GM23248 (cell line): ENCODE measurements at regions not wholly inside any gene's neighbourhood (a gene's known extent, or its start where the extent isn't known, plus 50 kb on each side); places are given as distances from the start of the nearest gene placed in this dataset.

Experiments used
- DNase-seq: peaks from one replicate; pipeline ENCODE4 v3.0.0-alpha.2; 2015
- H2AFZ ChIP-seq: fragments of 200-600 bp; sonication (generic); 2 replicates; pipeline ENCODE4 v1.6.1; 2016; ENCODE audit warnings: antibody characterized with exemption
- H3F3A ChIP-seq: fragments of 200-600 bp; sonication (generic); 2 replicates; pipeline ENCODE4 v1.6.1; 2016; ENCODE audit warnings: mild to moderate bottlenecking, antibody characterized with exemption, mixed run types; ENCODE audit not compliant: insufficient read depth
- H3K27ac ChIP-seq: fragments of 200-600 bp; sonication (generic); 2 replicates; pipeline ENCODE4 v1.5.1; 2016; ENCODE audit warnings: mild to moderate bottlenecking
- H3K27me3 ChIP-seq: fragments of 200-600 bp; sonication (generic); replicated peaks from 2 replicates; pipeline ENCODE4 v1.6.1; 2016; ENCODE audit warnings: mild to moderate bottlenecking; ENCODE audit not compliant: insufficient read depth
- H3K36me3 ChIP-seq: fragments of 200-600 bp; sonication (generic); 2 replicates; pipeline ENCODE4 v1.6.1; 2016; ENCODE audit warnings: low read depth, mild to moderate bottlenecking
- H3K4me1 ChIP-seq: fragments of 200-600 bp; sonication (generic); 2 replicates; pipeline ENCODE4 v1.6.1; 2016; ENCODE audit warnings: mild to moderate bottlenecking; ENCODE audit not compliant: insufficient read depth
- H3K4me2 ChIP-seq: fragments of 200-600 bp; sonication (generic); one replicate; pipeline ENCODE4 v1.6.1; 2016; ENCODE audit warnings: mild to moderate bottlenecking; ENCODE audit not compliant: unreplicated experiment
- H3K4me3 ChIP-seq: fragments of 200-600 bp; sonication (generic); 2 replicates; pipeline ENCODE4 v1.5.1; 2016; ENCODE audit warnings: mild to moderate bottlenecking
- H3K79me2 ChIP-seq: fragments of 200-600 bp; sonication (generic); 2 replicates; pipeline ENCODE4 v1.6.1; 2016; ENCODE audit warnings: mild to moderate bottlenecking; ENCODE audit not compliant: insufficient read depth
- H3K9ac ChIP-seq: fragments of 200-600 bp; sonication (generic); 2 replicates; pipeline ENCODE4 v1.6.1; 2016; ENCODE audit warnings: mild to moderate bottlenecking
- H3K9me2 ChIP-seq: fragments of 200-600 bp; sonication (generic); 2 replicates; pipeline ENCODE4 v1.6.1; 2016; ENCODE audit warnings: mixed run types, mild to moderate bottlenecking, moderate library complexity; ENCODE audit not compliant: insufficient read depth
- H3K9me3 ChIP-seq: fragments of 200-600 bp; sonication (generic); one replicate; pipeline ENCODE4 v1.6.1; 2017; ENCODE audit warnings: low read depth
- H4K20me1 ChIP-seq: fragments of 200-600 bp; sonication (generic); 2 replicates; pipeline ENCODE4 v1.6.0; 2016; ENCODE audit not compliant: insufficient read depth
- EZH2 ChIP-seq: fragments of 200-600 bp; sonication (generic); IDR thresholded peaks from 2 replicates; pipeline ENCODE4 v1.6.1; 2018; ENCODE audit warnings: antibody characterized with exemption, mild to moderate bottlenecking; ENCODE audit not compliant: insufficient read depth, poor library complexity, severe bottlenecking
- EZH2phosphoT487 ChIP-seq: fragments of 200-600 bp; sonication (generic); IDR thresholded peaks from 2 replicates; pipeline ENCODE4 v1.6.1; 2018; ENCODE audit warnings: antibody characterized with exemption, moderate library complexity, mild to moderate bottlenecking, low read depth; ENCODE audit not compliant: insufficient read depth
- WGBS, 2 experiments: methylation state at CpG; one replicate each; pipeline ENCODE4 v1.1.6; 2015 to 2017; ENCODE audit warnings: low lambda C conversion rate in 2 of 2, low coverage in 1 of 2; ENCODE audit errors: missing lambda C conversion rate in 2 of 2; 5-methylcytosine and 5-hydroxymethylcytosine counted together
- in situ Hi-C: fragments of 300-500 bp; cut with MboI; formaldehyde crosslinking; loops from 2 replicates; pipeline ENCODE4 v1.15.0; 2020

DNA sequence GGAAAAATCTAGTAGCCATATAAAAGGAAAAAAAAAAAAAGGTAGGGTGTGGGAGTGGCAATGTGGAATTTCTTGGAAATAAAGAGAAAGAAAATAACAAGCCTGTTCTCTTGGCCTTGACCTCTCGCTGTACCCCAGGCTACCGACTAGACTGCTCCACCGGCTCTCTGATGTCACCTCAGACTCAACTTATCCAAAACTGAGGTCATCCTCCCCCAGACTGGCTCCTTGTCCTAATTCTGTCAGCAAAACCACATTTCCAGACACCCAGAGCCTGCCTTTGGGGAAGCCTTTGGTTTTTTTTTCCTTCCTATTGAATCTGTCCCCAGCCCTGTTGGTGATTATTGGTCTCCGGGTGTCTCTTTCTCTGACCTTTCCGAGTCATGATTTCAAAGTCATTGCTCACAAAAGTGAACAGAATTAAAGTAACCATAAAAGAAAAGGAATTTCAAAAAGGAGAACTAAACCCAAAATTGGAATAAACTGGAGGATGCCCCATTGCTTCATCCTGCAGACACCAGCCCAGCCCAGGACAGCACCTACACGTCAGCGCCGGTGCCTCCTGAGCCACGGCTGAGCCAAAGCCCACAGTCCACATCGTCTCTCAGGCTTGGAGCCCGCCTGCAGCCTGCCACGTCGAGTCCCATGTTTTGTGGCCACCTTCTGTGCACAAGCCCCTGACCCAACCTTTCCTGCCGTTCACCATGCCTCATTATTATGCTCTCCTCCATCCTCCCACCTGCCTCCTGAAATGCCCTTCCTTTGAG, 170.7 kb downstream of the MYLK4 start:
- H3K4me1 ChIP-seq: peaks cover 13% of the 10 kb centered on the region; the same call in 1 of the 2 replicates
- H3K9me3 ChIP-seq: no peaks in the 10 kb centered on the region
- H3K79me2 ChIP-seq: no peaks in the 10 kb centered on the region
- H3K4me3 ChIP-seq: no peak overlapping the region
- 52 to 54% methylated on average over 14 of the region's 14 CpGs for WGBS, 2 experiments
- H3K4me2 ChIP-seq: no peak overlapping the region
- no peaks in the 10 kb centered on the region for H3K9me2 ChIP-seq
- H2AFZ ChIP-seq: peak overlapping the region; percentile 50
- no peaks in the 10 kb centered on the region for H3K36me3 ChIP-seq
- TF ChIP-seq EZH2: no peak
- H3K9ac ChIP-seq: no peak overlapping the region
- H4K20me1 ChIP-seq: no peaks in the 10 kb centered on the region
- H3K27me3 ChIP-seq: no peaks in the 10 kb centered on the region
- H3K27ac ChIP-seq: no peak overlapping the region
- peaks cover 3% of the 10 kb centered on the region; the same call in 1 of the 2 replicates for H3F3A ChIP-seq
- in situ Hi-C loops: no loop called here
- peak; percentile 19 for DNase-seq

DNA sequence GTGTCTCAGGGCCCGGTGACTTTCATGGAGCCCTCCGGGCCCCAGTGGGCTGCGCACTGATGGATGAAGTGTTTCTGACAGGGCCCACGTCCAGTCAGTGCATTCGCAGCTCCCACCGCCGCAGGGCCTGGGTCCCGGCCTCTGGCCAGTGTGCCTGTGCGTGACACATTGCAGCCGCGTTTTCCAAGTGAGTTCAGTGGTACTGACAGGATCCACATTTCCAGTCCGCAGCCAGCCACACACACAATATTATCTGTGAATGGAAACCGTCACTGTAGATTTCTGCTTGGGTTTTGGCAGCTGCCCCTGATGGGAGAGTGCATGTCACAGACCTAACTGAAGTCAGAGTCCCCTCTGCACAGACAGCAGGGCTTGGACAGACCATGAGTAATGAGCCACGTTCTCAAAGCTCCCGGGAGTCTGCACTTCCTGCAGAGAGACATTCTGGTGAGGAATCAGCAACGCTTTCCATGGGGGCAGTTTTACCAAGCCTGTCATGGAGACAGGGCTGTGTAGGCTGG, 171.4 kb downstream of the MYLK4 start:
- TF ChIP-seq EZH2: no peak
- no peak for TF ChIP-seq EZH2phosphoT487
- Histone ChIP-seq H3K36me3 (no peaks in the 10 kb centered on the region), H3K4me1 (peaks cover 13% of the 10 kb centered on the region; the same call in 1 of the 2 replicates), H3K9me2 (no peaks in the 10 kb centered on the region), H2AFZ (peak overlapping the region; percentile 50), H3K9ac (no peak overlapping the region), H3K9me3 (no peaks in the 10 kb centered on the region), H3K79me2 (no peaks in the 10 kb centered on the region), H4K20me1 (no peaks in the 10 kb centered on the region), H3K27ac (no peak overlapping the region), H3K4me2 (no peak overlapping the region), H3K27me3 (no peaks in the 10 kb centered on the region), H3F3A (peaks cover 3% of the 10 kb centered on the region; the same call in 1 of the 2 replicates), H3K4me3 (no peak overlapping the region)
- peak; percentile 69 for DNase-seq
- in situ Hi-C loops: no loop called here
- WGBS, 2 experiments: 20 to 21% methylated on average over 16 of the region's 16 CpGs

DNA sequence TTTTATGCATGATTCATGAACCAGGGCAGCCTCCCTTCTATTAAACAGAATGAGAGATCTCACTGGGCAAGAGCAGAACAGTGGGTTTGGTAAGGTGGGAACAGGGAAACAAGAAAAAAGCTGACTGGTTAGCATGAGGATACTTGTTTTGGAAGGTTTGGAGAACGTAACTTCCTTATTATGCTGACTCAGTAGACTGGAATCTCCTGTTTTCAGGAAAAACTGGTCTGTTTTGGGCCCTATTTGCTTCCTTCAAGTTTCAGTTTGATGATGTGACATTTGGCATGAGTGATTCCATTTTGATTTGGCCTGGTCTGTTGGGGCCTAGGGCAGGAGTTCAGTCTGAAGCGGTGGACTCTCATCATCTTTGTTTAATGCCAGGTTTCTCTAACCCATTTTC, 172.0 kb downstream of the MYLK4 start:
- peak overlapping the region; percentile 50 for H2AFZ ChIP-seq
- peaks cover 13% of the 10 kb centered on the region; the same call in 1 of the 2 replicates for H3K4me1 ChIP-seq
- H4K20me1 ChIP-seq: no peaks in the 10 kb centered on the region
- H3K27ac ChIP-seq: no peak overlapping the region
- no peaks in the 10 kb centered on the region for H3K9me3 ChIP-seq
- no peaks in the 10 kb centered on the region for H3K9me2 ChIP-seq
- no peak for TF ChIP-seq EZH2
- TF ChIP-seq EZH2phosphoT487: no peak
- in situ Hi-C loops: no loop called here
- H3K4me3 ChIP-seq: no peak overlapping the region
- H3K4me2 ChIP-seq: no peak overlapping the region
- no peaks in the 10 kb centered on the region for H3K36me3 ChIP-seq
- DNase-seq: peak; percentile 35
- no peaks in the 10 kb centered on the region for H3K79me2 ChIP-seq
- peaks cover 3% of the 10 kb centered on the region; the same call in 1 of the 2 replicates for H3F3A ChIP-seq
- WGBS, 2 experiments: 41 to 45% methylated on average over 2 of the region's 2 CpGs
- H3K9ac ChIP-seq: no peak overlapping the region
- no peaks in the 10 kb centered on the region for H3K27me3 ChIP-seq

DNA sequence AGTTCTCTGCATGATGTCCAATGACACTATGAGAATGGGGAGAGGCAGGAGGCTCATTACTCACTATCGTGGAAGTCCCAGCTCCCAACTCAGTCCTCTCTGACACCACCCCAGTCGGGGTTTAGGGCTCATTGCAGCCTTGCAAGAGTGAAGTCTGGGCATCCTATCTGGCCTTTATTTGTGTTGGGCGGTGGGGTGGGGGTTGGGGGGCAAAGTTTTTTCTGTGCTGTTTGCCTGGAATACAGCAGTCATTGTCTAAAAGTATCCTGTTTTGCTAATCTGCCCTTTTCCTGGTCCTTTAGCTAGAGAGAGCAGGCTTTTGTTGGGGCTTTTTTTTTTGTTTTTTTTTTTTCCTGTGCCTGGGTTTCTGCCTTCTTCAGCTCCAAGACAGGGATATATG, 174.2 kb downstream of the MYLK4 start:
- H3F3A ChIP-seq: peaks cover 3% of the 10 kb centered on the region; the same call in 1 of the 2 replicates
- no peak for DNase-seq

More for the DNA sequence above, 174.2 kb downstream of the MYLK4 start:
- no peaks in the 10 kb centered on the region for H4K20me1 ChIP-seq
- TF ChIP-seq EZH2phosphoT487: no peak
- no peaks in the 10 kb centered on the region for H3K36me3 ChIP-seq
- in situ Hi-C loops: no loop called here
- H3K9me2 ChIP-seq: no peaks in the 10 kb centered on the region
- no peaks in the 10 kb centered on the region for H3K79me2 ChIP-seq
- WGBS, 2 experiments: 31 to 33% methylated on average over 3 of the region's 3 CpGs
- H3K27me3 ChIP-seq: no peaks in the 10 kb centered on the region; the same call in 1 of the 2 replicates
- H3K9me3 ChIP-seq: no peaks in the 10 kb centered on the region
- no peak overlapping the region for H3K27ac ChIP-seq
- peaks cover 13% of the 10 kb centered on the region; the same call in 1 of the 2 replicates for H3K4me1 ChIP-seq
- H3K4me3 ChIP-seq: no peak overlapping the region
- H3K9ac ChIP-seq: no peak overlapping the region
- H3K4me2 ChIP-seq: no peak overlapping the region
- H2AFZ ChIP-seq: no peak overlapping the region
